ENCODE measurements at regions not wholly inside any gene's neighbourhood (a gene's known extent, or its start where the extent isn't known, plus 50 kb on each side); places are given as distances from the start of the nearest gene placed in this dataset.
"Not testable (repeated sequence)": the region's sequence is repeated elsewhere in the genome, so short reads cannot be mapped to it uniquely, and the experiment has no call there.

DNA sequence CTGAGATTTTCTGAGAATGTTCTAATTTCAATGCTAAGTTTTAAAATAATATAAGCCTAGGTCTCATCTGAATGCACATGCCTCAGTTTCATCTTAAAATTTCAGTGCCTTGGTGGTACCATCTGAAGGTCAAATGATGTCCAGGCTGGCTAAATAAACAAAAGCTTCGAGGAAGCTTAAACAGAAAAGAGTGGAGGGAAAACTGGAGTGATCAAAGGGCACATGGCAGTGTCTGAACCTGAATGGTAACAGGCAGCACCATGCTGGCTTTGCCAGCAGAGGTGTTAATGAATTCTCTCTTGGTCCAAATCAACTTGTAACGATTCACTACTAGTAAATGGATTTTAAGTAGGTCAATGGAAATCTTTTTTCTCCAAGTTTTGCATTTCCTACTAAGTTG, 158.4 kb upstream of the MEX3C start:
- no peak overlapping the region for H3K4ac ChIP-seq (ENCODE audit: low read depth, low read length)
- H4K5ac ChIP-seq (ENCODE audit: insufficient read length, low read depth, low read length): no peak overlapping the region
- H3K27me3 ChIP-seq (ENCODE audit: insufficient read depth, low read length): no peaks in the 10 kb centered on the region
- no peak overlapping the region for H3K23ac ChIP-seq (ENCODE audit: insufficient read length, low read depth, low read length)
- no peak overlapping the region for H2BK20ac ChIP-seq (ENCODE audit: low read depth, low read length, poor library complexity, severe bottlenecking)
- H2AFZ ChIP-seq (ENCODE audit: low read length): no peak overlapping the region
- H3K4me1 Mint-ChIP-seq: peaks cover 6 to 9% of the 10 kb centered on the region in 2 experiments
- H3T11ph ChIP-seq (ENCODE audit: low read length): no peak overlapping the region
- H4K91ac ChIP-seq (ENCODE audit: insufficient read length, low read depth, low read length): no peak overlapping the region
- no peak overlapping the region for H4K8ac ChIP-seq (replicated peaks; ENCODE audit: insufficient read length, low read depth, low read length)
- H2BK12ac ChIP-seq (ENCODE audit: insufficient read length, low read depth, low read length): no peak overlapping the region
- no peak overlapping the region for H3K9ac ChIP-seq (ENCODE audit: extremely low read depth, insufficient read length, low read length)
- no peak overlapping the region for H3K4me2 ChIP-seq (ENCODE audit: insufficient read depth, insufficient read length, low read length)
- no peak overlapping the region for H3K27ac Mint-ChIP-seq
- H2BK120ac ChIP-seq (ENCODE audit: low read depth, low read length, poor library complexity, severe bottlenecking): no peak overlapping the region
- H3K27me3 Mint-ChIP-seq (ENCODE audit: low read depth): no peaks in the 10 kb centered on the region
- H3K9me3 ChIP-seq (ENCODE audit: control insufficient read depth, low read depth, low read length): no peaks in the 10 kb centered on the region
- no peak overlapping the region for H3K27ac ChIP-seq (ENCODE audit: insufficient read length, low read depth, low read length)
- no peak overlapping the region for H3K4me3 Mint-ChIP-seq
- H2BK15ac ChIP-seq (ENCODE audit: low read depth, low read length): no peak overlapping the region
- H3K36me3 Mint-ChIP-seq (ENCODE audit: insufficient read depth in 1 of 3, low read depth in 3 of 3): no peaks in the 10 kb centered on the region
- no peaks in the 10 kb centered on the region for H3K23me2 ChIP-seq (ENCODE audit: insufficient read length, low read depth, low read length, poor library complexity, severe bottlenecking)
- TF ChIP-seq, protein P1, sequence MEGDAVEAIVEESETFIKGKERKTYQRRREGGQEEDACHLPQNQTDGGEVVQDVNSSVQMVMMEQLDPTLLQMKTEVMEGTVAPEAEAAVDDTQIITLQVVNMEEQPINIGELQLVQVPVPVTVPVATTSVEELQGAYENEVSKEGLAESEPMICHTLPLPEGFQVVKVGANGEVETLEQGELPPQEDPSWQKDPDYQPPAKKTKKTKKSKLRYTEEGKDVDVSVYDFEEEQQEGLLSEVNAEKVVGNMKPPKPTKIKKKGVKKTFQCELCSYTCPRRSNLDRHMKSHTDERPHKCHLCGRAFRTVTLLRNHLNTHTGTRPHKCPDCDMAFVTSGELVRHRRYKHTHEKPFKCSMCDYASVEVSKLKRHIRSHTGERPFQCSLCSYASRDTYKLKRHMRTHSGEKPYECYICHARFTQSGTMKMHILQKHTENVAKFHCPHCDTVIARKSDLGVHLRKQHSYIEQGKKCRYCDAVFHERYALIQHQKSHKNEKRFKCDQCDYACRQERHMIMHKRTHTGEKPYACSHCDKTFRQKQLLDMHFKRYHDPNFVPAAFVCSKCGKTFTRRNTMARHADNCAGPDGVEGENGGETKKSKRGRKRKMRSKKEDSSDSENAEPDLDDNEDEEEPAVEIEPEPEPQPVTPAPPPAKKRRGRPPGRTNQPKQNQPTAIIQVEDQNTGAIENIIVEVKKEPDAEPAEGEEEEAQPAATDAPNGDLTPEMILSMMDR (conservative IDR thresholded peaks at IDR 0.05): no peak
- no peak overlapping the region for H3K56ac ChIP-seq (ENCODE audit: insufficient read length, low read depth, low read length)
- no peaks in the 10 kb centered on the region for H3K79me2 ChIP-seq (ENCODE audit: insufficient read depth, low read length)
- H2AK5ac ChIP-seq (ENCODE audit: insufficient read length, low read length): no peak overlapping the region
- no peak for DNase-seq
- H4K20me1 ChIP-seq (ENCODE audit: control insufficient read depth, insufficient read depth, insufficient read length): no peaks in the 10 kb centered on the region
- no CpG with 5 or more reads among the region's 2 CpGs for WGBS (ENCODE audit: extremely low coverage, insufficient read length, low lambda C conversion rate)
- no peaks in the 10 kb centered on the region for H3K9me3 Mint-ChIP-seq
- H3K79me1 ChIP-seq (ENCODE audit: insufficient read depth, low read depth, low read length, poor library complexity, severe bottlenecking): no peaks in the 10 kb centered on the region
- no peaks in the 10 kb centered on the region; the same call in 1 of the 2 replicates for H3K4me1 ChIP-seq (ENCODE audit: insufficient read depth, low read length)
- no peak overlapping the region for H2BK5ac ChIP-seq (ENCODE audit: insufficient read length, low read length)
- no peak overlapping the region for H3K18ac ChIP-seq (ENCODE audit: insufficient read length, low read depth, low read length)
- no peak overlapping the region for H3K14ac ChIP-seq (ENCODE audit: insufficient read depth, low read length)

DNA sequence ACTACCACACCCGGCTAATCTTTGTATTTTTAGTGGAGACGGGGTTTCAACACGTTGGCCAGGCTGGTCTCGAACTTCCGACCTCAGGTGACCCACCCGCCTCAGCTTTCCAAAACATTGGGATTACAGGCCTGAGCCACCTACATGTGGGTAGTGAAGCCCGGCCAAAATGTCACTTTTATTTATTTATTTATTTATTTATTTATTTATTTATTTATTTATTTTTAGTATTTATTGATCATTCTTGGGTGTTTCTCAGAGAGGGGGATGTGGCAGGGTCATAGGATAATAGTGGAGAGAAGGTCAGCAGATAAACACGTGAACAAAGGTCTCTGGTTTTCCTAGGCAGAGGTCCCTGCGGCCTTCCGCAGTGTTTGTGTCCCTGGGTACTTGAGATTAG, 162.8 kb upstream of the MEX3C start:
- not testable (repeated sequence) for H3K9ac ChIP-seq (ENCODE audit: extremely low read depth, insufficient read length, low read length); H2BK12ac ChIP-seq (ENCODE audit: insufficient read length, low read depth, low read length); H3K23ac ChIP-seq (ENCODE audit: insufficient read length, low read depth, low read length); H3K36me3 Mint-ChIP-seq (ENCODE audit: insufficient read depth in 1 of 3, low read depth in 3 of 3); H3K4me2 ChIP-seq (ENCODE audit: insufficient read depth, insufficient read length, low read length); H2AFZ ChIP-seq (ENCODE audit: low read length); H3K18ac ChIP-seq (ENCODE audit: insufficient read length, low read depth, low read length); H3T11ph ChIP-seq (ENCODE audit: low read length); H3K27me3 ChIP-seq (ENCODE audit: insufficient read depth, low read length); H3K14ac ChIP-seq (ENCODE audit: insufficient read depth, low read length); H2AK5ac ChIP-seq (ENCODE audit: insufficient read length, low read length); H3K27ac ChIP-seq (ENCODE audit: insufficient read length, low read depth, low read length); H3K9me3 ChIP-seq (ENCODE audit: control insufficient read depth, low read depth, low read length); H3K9me3 Mint-ChIP-seq; H4K91ac ChIP-seq (ENCODE audit: insufficient read length, low read depth, low read length); H3K23me2 ChIP-seq (ENCODE audit: insufficient read length, low read depth, low read length, poor library complexity, severe bottlenecking); H2BK5ac ChIP-seq (ENCODE audit: insufficient read length, low read length); H3K79me2 ChIP-seq (ENCODE audit: insufficient read depth, low read length); H3K56ac ChIP-seq (ENCODE audit: insufficient read length, low read depth, low read length); H4K20me1 ChIP-seq (ENCODE audit: control insufficient read depth, insufficient read depth, insufficient read length); H3K79me1 ChIP-seq (ENCODE audit: insufficient read depth, low read depth, low read length, poor library complexity, severe bottlenecking); H2BK120ac ChIP-seq (ENCODE audit: low read depth, low read length, poor library complexity, severe bottlenecking); H3K27ac Mint-ChIP-seq; DNase-seq; H3K4me1 ChIP-seq (ENCODE audit: insufficient read depth, low read length); H3K4me3 Mint-ChIP-seq; H3K27me3 Mint-ChIP-seq (ENCODE audit: low read depth); H4K5ac ChIP-seq (ENCODE audit: insufficient read length, low read depth, low read length); H3K4ac ChIP-seq (ENCODE audit: low read depth, low read length); H2BK15ac ChIP-seq (ENCODE audit: low read depth, low read length); H2BK20ac ChIP-seq (ENCODE audit: low read depth, low read length, poor library complexity, severe bottlenecking); H4K8ac ChIP-seq (replicated peaks; ENCODE audit: insufficient read length, low read depth, low read length)
- H3K4me1 Mint-ChIP-seq: peaks cover 11 to 14% of the 10 kb centered on the region in 2 experiments; a peak in 3 of 4 replicates
- no CpG with 5 or more reads among the region's 10 CpGs for WGBS (ENCODE audit: extremely low coverage, insufficient read length, low lambda C conversion rate)
